HG03520 (cell line): ENCODE measurements at regions not wholly inside any gene's neighbourhood (a gene's known extent, or its start where the extent isn't known, plus 50 kb on each side); places are given as distances from the start of the nearest gene placed in this dataset.

ENCODE experiments used
- ATAC-seq: cut with Tn5 transposase; IDR thresholded peaks from one replicate; pipeline ENCODE4 v1.9.1; 2021; ENCODE audit warnings: mild to moderate bottlenecking, moderate library complexity; ENCODE audit not compliant: unreplicated experiment

GRCh38 chr2:225738735-225739134, 339.2 kb downstream of the NYAP2 start:
- no peak for ATAC-seq

- no peak for ATAC-seq
Observed at GRCh38 chr2:225737556-225737955, 338.0 kb downstream of the NYAP2 start.

- no peak for ATAC-seq
Observed at GRCh38 chr2:225735844-225736243, 336.3 kb downstream of the NYAP2 start.

GRCh38 chr2:225725726-225726125, 326.2 kb downstream of the NYAP2 start:
- ATAC-seq, result no peak
